ENCODE measurements at regions not wholly inside any gene's neighbourhood (a gene's known extent, or its start where the extent isn't known, plus 50 kb on each side); places are given as distances from the start of the nearest gene placed in this dataset.
"Not testable (repeated sequence)": the region's sequence is repeated elsewhere in the genome, so short reads cannot be mapped to it uniquely, and the experiment has no call there.

DNA sequence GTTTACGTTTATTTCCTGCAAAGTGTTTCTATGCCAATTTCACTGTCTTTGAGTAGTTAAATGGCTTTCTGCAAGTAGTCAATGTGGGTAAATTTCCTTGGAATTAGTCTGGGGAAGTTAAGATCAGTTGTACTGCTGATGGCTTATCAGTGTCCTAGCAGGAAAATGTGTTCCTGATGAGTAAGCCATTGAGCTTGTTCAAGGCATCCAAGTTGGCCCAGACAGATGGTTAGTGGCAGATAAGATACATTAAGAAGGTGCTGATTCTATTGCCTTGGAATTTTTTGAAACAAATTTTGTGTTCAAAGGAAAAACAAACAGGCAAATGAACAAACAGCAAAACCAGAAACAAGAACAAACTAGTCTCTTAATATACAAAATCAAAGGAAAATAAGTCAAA, 258.4 kb downstream of the MAP2K6 start:
- DNase-seq, result peak; percentile 69

DNA sequence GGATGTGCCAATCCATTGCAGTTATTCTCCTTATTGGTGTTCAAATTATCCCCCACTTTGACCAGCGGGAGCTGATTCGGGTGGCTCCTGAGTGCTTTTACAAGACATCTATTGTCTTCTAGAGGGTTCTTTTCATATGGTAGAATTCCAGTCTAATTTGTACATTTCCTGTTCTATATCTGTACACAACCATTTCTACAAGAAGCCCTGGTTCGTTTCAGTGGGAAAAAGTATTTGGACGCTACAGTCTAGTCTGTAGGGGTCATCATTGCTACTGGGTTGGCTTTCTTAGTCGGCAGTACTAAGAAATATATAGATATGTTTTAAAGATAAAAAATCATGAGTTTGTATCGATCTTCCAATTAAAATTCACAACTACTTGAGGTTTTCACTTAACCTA, 262.6 kb downstream of the MAP2K6 start:
- no peak for DNase-seq

DNA sequence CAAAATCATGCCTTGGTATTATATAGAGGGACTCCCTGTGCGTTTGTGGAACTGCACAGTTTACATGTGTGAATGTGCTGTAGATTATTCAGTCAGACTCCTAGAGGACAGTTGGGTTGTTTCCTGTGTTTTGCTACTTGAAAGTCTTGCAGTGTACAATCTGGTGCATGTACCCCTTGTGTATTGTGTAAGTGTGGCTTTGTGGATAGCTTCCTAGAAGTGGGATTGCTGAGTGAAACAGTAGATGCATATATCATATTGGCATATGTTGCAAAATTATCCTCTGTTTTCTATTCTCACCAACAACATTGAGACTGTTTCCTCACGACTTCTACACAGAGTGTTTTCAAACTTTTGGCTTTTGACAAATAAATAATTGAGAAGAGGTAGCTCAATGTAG, 263.7 kb downstream of the MAP2K6 start:
- DNase-seq, result no peak

DNA sequence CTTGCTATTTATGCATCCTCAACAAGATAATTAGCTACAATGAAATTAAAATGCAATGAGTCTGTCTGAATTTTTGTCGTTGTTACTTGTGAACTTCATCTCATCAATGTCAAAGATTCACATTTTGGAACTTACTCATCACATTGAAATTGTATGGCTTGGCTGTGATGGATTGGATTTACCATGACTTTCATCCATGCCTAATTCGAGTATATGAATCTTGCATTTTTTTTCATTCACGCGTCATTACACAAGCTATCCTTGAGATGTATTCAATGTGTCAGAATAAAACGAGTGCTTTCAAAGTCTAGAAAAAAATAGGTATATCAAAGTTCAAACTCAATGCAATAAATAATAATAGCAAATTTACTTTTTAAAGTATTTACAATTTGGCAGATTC, 265.3 kb downstream of the MAP2K6 start:
- no peak for DNase-seq

DNA sequence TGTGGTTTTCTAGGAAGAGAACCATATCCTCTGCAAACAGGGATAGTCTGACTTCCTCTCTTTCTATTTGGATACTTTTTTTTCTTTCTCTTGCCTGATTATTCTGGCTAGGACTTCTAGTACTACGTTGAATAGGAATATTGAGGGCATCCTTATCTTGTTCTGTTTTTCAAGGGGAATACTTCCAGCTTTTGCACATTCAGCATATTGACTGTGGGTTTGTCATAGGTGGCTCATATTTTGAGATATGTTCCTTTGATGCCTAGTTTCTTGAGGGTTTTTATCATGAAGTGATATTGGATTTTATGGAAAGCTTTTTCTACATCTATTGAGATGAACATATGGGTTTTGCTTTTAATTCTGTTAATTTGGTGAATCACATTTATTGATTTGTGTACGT, 269.8 kb downstream of the MAP2K6 start:
- DNase-seq, result no peak

DNA sequence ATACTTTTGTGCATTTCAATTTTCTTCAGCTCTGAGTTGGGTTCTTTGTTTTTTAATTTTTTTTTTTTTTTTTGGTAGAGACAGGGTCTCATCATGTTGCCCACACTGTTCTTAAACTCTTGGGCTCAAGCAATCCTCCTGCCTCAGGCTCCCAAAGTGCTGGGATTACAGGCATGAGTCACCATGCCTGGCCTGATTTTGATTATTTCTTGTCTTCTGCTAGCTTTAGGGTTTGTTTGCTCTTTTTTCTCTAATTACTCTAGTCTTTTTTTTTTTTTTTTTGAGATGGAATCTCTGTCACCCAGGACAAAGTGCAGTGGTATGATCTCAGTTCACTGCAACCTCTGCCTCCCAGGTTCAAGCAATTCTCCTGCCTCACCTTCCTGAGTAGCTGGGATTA, 270.7 kb downstream of the MAP2K6 start:
- DNase-seq, result not testable (repeated sequence)

DNA sequence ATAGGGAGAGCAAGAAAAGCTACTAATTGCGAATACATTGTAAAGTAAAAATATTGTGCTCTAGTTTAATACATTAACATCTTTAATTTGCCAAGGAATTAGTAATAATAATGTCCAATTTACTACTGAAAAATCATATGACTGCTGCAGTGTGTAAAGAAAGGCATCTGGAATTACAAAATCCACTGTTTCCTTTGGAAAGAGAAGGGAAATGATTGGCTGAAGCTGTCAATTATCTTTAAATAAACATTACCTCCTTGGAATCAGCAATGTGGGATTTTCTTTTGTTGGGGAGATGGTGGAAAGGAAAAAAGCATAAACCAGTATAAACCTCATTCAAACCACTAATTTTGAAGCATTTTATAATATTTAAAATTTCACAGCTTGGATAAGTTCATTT, 276.0 kb downstream of the MAP2K6 start:
- no peak for DNase-seq

DNA sequence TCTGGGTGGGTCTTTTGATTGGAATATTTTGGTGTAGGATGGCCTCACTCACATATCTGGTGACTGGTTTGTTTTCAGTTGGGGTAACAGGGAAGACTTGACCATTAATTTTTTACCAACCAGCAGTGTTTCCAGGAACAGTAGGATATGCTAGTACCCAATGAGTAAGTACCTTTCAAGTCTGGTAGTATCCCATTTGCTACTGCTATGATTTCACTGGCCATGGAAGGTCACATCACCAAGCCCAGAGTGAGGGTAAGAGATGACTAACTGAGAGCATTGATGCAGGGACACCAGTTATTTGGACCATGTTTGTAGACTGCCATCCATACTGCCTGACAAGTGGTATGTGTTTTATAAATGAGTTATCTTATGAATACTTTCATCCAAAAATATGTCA, 277.7 kb downstream of the MAP2K6 start:
- no peak for DNase-seq

DNA sequence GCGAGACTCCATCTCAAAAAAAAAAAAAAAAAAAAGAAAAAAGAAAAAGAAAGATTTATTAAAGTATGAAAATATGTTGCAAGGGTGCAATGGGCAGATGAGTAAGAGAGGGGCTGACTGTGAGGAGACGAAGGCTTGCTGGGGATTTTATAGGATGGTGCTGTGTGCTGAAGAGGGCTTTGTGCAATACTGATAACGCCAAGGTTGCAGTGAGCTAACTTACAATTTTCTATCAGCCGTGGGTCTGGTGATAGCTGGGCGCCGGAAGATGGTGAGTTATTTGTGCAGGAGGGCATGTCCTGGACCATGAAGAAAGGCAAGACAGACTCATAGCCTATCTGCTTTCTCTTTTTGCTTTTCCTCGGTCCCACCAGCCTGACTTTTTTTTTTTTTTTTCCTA, 281.1 kb downstream of the MAP2K6 start:
- DNase-seq, result no peak

DNA sequence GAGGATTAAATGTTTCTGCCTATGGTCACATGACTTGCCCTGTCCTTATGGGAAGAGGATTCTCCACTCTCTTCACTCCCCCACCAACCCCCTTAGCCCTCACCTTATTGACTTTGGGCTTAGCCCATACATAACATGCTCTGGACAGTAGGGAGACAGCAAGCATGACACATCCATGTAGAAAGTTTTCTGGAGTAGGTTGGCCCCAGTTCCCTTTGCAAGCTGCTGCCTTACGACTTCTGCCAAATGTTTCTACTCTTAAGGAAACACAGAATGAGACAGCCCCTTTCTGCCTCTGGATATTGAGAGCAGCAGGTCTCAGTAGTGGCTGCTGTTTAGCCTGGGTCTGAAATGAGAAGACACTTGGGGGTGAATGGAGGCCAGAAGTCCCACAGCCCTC, 282.2 kb downstream of the MAP2K6 start:
- DNase-seq, result no peak

DNA sequence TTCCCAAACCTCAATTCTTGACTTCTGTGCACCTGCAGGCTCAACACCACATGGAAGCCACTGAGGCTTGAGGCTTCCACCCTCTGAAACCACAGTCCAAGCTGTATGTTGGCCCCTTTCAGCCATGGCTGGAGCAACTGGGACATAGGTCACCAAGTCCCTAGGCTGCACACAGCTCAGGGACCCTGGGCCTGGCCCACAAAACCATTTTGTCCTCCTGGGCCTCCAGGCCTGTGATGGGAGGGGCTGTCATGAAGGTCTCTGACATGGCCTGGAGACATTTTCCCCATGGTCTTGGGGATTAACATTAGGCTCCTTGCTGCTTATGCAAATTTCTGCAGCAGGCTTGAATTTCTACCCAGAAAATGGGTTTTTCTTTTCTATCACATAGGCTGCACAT, 283.9 kb downstream of the MAP2K6 start:
- DNase-seq, result not testable (repeated sequence)

DNA sequence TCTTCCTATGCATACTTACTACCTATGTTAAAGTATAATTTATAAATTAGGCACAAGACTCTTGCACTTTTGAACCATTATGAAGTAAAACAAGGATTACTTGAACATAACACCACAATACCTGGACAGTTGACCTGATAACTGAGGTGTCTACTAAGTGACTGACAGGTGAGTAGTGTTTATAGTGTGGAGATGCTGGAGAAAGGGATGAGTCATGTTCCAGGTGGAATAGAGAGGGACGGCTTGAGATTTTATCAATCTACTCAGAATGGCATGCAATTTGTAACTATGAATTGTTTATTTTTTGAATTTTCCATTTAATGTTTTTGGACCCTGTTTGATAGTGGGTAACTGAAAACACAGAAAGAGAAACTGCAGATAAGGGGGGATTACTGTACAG, 287.6 kb downstream of the MAP2K6 start:
- no peak for DNase-seq

DNA sequence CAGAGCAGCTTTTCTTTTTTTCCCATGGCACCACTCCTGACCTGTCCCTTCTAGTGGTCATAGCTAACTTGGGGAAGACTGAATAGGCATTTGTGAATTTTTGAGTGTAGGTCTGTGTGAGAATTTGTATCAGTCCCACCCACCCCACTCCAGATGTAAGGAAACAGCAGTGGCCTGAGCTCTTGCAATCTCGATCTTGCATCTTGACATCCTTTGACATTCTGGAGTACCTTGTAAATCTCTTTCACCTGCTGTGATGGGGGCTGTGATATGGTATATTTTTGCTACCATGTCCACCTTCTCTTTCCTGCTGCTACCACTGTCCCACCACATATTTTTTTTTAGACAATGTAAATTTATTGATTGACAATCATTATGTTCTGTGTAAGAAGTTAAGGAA, 289.3 kb downstream of the MAP2K6 start:
- no peak for DNase-seq

DNA sequence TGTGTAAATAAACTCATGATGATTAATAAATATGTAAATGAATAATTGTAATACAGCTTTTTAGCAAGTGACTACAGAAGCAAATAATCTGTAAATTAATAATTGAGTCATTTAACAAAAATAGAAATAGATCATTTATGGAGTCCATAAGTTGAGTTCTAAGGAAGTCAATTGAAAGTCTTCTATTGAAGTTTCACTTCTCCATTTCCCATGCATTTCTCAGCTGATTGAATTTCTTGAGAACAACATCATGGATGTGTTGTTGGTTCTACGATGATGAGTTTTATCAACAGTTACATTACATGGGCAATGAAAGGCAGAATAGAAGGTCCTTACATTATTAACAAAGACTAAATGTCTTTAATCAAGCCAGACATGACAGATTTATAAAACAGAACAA, 290.4 kb downstream of the MAP2K6 start:
- no peak for DNase-seq

DNA sequence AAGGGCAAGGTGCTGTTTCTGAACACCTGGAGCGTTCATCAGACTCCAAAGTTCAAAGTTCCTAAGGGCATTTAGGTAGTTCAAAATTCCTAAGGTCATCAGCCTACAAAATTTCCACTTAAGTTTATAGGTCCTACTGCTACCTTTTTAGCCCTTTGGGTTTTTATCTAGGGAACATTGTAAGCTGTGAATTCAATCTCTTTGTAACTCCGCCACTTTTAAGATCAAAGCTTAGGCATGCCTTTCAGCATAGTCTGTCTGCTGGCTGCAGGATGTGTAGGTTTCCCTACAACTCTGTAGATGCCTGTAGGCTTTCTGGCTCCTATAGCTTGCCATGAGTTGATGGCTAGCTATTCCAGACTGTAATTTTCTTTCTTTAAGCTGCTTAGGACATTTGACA, 291.6 kb downstream of the MAP2K6 start:
- DNase-seq, result no peak

DNA sequence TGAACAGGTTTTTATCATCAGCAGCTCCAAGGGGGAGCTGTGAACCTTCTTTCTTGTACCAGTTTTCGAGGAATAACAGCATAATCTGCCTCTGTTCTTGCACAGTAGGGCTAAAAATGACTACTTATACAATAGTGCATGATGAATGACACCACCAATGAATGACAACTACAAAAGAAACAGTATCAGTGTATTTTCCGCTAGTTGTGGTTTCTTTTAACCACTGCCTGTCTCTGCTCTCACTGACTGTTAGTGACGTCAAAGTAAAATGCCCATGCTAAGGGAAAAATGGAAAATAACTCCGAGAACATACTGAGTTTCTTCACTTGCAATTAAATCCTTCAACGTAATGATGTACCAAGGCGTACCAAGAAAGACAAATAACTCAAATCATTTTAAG, 294.9 kb downstream of the MAP2K6 start:
- no peak for DNase-seq

DNA sequence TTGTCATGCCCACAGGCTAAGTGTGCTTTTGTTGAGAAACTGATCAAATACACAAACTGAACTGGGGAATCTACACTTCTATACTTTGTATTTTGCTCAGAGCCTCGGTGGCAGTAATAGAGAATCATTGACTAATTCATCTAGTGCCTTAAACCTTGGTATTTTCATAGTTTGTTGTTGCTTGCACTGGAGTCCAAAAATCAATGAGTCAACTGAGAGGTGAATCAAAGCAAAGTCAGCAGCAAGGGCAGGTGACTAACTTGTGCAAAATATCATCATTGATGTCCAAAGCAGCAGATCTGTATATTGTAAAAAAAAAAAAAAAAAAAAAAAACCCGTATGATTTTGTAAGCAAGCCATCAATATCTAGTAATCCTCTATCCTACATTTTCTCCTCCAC, 296.4 kb downstream of the MAP2K6 start:
- no peak for DNase-seq

DNA sequence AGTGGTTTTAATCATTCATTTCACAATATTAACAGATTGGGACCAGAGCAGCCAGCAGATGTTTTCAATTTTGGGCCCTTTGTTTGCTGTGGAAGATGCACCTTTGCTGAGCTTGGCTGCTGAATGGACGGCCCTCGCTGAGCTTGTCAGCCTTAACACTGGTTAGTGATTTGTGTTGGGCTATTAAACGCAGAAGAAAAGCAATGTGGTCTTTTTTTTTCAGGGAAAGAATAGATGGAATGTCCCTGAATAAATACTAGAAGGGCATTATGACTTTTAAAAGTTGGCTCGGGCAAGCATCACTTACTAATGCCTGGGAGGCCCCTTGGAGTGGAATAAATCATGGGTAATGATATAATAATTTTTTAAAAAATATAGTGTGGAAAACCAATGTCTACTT, 297.0 kb downstream of the MAP2K6 start:
- DNase-seq, result no peak

DNA sequence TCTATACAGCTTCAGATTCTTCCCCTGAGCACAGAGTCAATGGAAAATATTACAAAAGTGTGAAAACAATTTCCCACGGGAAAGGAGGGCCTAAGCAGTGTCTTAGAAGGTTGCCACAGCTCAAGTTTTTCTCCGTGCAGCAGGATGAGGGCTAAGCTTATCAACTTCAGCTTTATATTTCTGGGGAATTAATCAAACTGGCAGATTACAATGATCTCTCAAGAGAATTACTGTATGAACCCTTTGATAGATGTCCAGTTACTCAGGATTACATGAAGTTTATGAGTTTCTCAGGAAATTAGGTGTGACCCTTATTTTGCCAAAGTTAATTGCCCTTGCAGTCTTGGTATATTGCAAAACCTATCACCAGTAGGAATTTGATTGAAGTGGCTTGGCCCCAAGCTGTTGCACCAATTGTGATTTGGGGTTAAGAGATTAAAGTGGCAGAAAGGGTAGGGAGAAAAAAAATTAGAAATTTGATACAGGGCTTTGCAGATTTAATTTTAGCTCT, 298.4 kb downstream of the MAP2K6 start:
- no peak for DNase-seq

DNA sequence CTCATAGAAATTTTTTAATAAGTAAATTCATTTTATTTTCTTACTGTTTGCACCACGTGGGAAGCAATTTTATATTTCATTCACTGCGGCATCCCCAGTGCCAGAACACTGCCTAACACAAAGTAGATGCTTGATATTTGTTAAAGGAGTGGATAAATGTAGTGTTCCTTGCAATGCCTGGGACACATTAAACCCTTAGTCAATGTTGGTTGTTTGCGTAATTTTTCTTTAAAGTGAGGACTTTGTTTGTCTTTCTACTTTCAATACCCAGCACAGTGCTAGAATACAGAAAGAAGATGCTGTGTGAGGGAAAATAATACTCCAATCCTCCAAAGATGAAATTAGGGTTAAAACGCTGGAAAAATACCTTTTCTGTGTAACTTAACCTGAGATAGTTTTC, 299.3 kb downstream of the MAP2K6 start:
- no peak for DNase-seq

DNA sequence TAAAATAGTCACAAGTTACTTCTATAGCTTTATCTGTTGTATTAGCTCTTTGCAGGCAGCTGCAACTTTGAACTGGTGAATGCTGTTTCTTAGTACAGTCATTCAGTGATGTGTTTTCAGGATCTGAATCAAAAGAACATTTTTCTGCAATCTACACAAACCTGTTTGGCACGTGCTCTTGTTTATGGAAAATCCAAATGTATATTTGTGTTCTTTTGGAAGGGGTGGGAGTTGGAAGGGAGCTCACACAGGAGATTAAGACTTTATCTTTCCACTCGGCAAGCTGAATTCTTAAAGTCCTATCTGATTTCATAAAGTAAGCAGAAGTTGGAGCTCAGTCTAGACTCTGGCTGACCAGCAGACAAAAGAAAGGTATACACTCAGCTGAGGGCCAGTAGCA, 300.2 kb downstream of the MAP2K6 start:
- no peak for DNase-seq

DNA sequence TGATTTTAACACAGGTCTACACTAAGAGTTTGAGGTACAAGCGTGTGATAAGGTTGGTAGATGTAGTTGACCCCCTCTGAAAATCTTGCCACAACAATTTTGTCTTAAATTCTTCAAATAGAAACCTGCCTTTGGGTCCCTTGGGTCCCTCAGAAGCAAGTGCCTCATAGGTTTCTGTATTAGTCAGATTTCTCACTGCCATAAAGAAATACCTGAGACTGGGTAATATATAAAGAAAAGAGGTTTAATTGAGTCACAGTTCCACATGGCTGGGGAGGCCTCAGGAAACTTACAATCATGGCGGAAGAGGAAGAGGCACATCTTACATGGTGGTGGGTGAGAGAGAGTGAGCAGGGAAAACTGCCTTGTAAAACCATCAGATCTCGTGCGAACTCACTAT, 301.2 kb downstream of the MAP2K6 start:
- no peak for DNase-seq

DNA sequence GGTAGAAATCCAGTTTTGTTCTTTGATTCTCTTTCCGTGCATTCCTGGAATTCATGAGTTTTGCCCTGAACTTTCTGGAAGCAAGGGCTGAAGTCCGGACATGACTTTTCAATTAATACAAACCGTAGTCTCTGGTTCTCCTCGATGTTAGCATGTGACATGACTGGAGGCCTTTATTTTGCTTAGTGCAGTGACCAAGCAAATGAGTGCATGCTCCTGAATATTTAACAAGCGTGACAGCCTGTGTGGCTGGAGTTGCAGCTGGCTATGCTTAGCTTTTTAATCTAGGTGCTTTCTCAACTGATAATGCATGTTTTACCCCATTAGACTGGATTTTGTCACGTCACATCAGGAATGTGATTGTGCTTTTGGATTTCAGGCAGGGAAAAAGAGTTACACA, 302.1 kb downstream of the MAP2K6 start:
- DNase-seq, result peak; percentile 13

DNA sequence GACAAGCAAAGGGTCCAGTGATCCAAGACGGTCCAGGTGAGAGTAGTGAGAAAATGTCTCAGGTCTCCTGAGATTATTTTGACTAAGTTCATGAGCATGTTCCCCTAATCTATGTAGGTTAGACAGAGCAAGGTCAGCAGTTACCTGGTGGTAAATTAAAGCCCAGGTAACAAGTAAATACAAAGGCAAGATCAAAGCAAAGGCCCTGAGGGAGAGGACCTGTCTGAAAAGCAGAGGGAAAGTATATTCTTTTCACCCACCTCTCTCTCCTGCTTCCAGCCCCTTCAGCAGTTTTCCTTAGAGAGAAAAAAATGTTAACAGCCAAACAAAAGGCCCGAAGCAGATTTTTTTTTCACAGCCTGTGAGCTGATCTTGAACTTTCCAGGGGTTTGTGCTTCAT, 302.7 kb downstream of the MAP2K6 start:
- peak; percentile 8 for DNase-seq

DNA sequence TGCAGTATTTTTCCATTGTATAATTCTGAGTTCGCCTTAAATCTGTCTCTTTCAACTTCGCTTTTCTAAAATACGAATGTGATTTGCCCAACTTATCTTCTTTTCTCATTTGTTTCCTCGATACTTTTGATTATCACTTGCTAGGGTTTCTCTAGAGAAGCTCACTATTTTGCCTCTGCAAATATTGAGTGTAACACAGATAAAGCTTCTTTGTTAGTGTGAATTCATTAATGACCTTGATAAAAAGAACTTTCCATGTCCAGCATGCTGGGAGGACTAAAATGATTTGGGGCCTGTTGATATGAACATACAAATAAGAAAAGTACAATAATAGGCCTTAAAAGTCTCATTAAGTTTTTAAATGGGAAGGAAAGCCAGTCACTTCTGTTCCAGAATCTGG, 303.3 kb downstream of the MAP2K6 start:
- no peak for DNase-seq
